ENCODE measurements at regions not wholly inside any gene's neighbourhood (a gene's known extent, or its start where the extent isn't known, plus 50 kb on each side); places are given as distances from the start of the nearest gene placed in this dataset.

GRCh38 chr9:95609426-95609825 is 92.7 kb upstream of the PTCH1 start:
- no peak for TF ChIP-seq POLR2A (IDR thresholded peaks at IDR 0.05)
- no peak for TF ChIP-seq CTCF (IDR thresholded peaks at IDR 0.05)
- Histone ChIP-seq H3K36me3 (ENCODE audit: low read depth, missing control alignments) (no peaks in the 10 kb centered on the region), H3K9me3 (no peaks in the 10 kb centered on the region), H3K27me3 (no peaks in the 10 kb centered on the region), H3K27ac (no peak overlapping the region), H3K4me3 (no peak overlapping the region), H3K4me1 (no peaks in the 10 kb centered on the region)
- DNase-seq: no peak
- intact Hi-C loops (cut with DNase I; ENCODE audit: low total_unique reads): no loop called here
- WGBS, 2 donors: 95 to 99% methylated on average over 7 of the region's 7 CpGs

- Histone ChIP-seq H3K4me3 (no peak overlapping the region), H3K9me3 (no peaks in the 10 kb centered on the region), H3K4me1 (no peaks in the 10 kb centered on the region), H3K27me3 (no peaks in the 10 kb centered on the region), H3K36me3 (ENCODE audit: low read depth, missing control alignments) (no peaks in the 10 kb centered on the region), H3K27ac (no peak overlapping the region)
- 96 to 100% methylated on average over 1 of the region's 1 CpG for WGBS, 2 donors
- DNase-seq: no peak
- no peak for TF ChIP-seq POLR2A (IDR thresholded peaks at IDR 0.05)
- no peak for TF ChIP-seq CTCF (IDR thresholded peaks at IDR 0.05)
- intact Hi-C loops (cut with DNase I; ENCODE audit: low total_unique reads): no loop called here
These were observed 91.6 kb upstream of the PTCH1 start for GRCh38 chr9:95608341-95608740.

DNA sequence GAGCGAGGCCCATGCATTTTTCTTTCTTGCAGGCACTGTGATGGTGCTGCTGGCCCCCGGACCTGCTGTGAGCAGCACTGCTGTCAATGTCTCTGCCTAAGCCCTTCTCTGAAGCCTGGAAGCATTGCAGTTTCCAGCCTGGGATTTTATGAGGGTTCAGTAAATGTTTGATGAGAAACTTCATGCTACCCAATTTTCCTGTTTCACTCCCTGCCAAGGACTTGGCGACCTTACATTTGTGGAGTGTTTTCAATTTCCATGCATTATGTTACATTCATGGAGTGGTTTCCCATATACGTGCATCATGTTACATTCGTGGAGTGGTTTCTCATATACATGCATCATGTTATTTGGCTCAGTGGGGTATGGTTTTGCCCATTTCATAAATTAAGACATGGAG is 90.7 kb upstream of the PTCH1 start:
- Histone ChIP-seq H3K27ac (no peak overlapping the region), H3K9me3 (no peaks in the 10 kb centered on the region), H3K27me3 (no peaks in the 10 kb centered on the region), H3K4me3 (no peak overlapping the region), H3K4me1 (no peaks in the 10 kb centered on the region), H3K36me3 (ENCODE audit: low read depth, missing control alignments) (no peaks in the 10 kb centered on the region)
- 94 to 96% methylated on average over 5 of the region's 5 CpGs for WGBS, 2 donors
- TF ChIP-seq CTCF (IDR thresholded peaks at IDR 0.05): no peak
- TF ChIP-seq POLR2A (IDR thresholded peaks at IDR 0.05): no peak
- intact Hi-C loops (cut with DNase I; ENCODE audit: low total_unique reads): no loop called here
- DNase-seq: no peak

GRCh38 chr9:95606489-95607350 is 89.9 kb upstream of the PTCH1 start:
- DNase-seq: no peak
- Histone ChIP-seq H3K4me3 (no peak overlapping the region), H3K27ac (no peak overlapping the region), H3K4me1 (no peaks in the 10 kb centered on the region), H3K36me3 (ENCODE audit: low read depth, missing control alignments) (no peaks in the 10 kb centered on the region), H3K27me3 (no peaks in the 10 kb centered on the region), H3K9me3 (no peaks in the 10 kb centered on the region)
- TF ChIP-seq CTCF (IDR thresholded peaks at IDR 0.05): no peak
- no peak for TF ChIP-seq POLR2A (IDR thresholded peaks at IDR 0.05)
- intact Hi-C loops (cut with DNase I; ENCODE audit: low total_unique reads): no loop called here
- WGBS, 2 donors: 65 to 72% methylated on average over 19 of the region's 19 CpGs

Data from testis (tissue), 2 donors.